ACHN (cell line): ENCODE measurements at regions not wholly inside any gene's neighbourhood (a gene's known extent, or its start where the extent isn't known, plus 50 kb on each side); places are given as distances from the start of the nearest gene placed in this dataset.

Experiments
- DNase-seq: peaks from one replicate; pipeline ENCODE4 v3.0.0-alpha.2; 2015
- in situ Hi-C: cut with HindIII; loops from 2 replicates; pipeline ENCODE4 v1.10.0; 2017; ENCODE audit warnings: low sequenced_read_pairs, low pct_ligation_motif_present, low pct_unique_long_range_greater_than_20kb

- no peak for DNase-seq
- in situ Hi-C loops, result no loop called here
These were observed 443.1 kb downstream of the TTLL7 start for GRCh38 chr1:83555871-83556270.

GRCh38 chr1:83554174-83554573, 444.8 kb downstream of the TTLL7 start:
- in situ Hi-C loops, result no loop called here
- DNase-seq, result no peak

GRCh38 chr1:83552820-83553219, 446.1 kb downstream of the TTLL7 start:
- no peak for DNase-seq
- in situ Hi-C loops, result no loop called here

GRCh38 chr1:83548311-83548710, 450.6 kb downstream of the TTLL7 start:
- in situ Hi-C loops, result no loop called here
- DNase-seq, result no peak

- in situ Hi-C loops, result no loop called here
- no peak for DNase-seq
These were observed 451.0 kb downstream of the TTLL7 start for GRCh38 chr1:83547901-83548300.

GRCh38 chr1:83546874-83547273, 452.1 kb downstream of the TTLL7 start:
- no peak for DNase-seq
- in situ Hi-C loops, result no loop called here

GRCh38 chr1:83545066-83545862, 453.7 kb downstream of the TTLL7 start:
- peak; percentile 2 for DNase-seq
- in situ Hi-C loops, result no loop called here

- in situ Hi-C loops, result no loop called here
- no peak for DNase-seq
These were observed 455.5 kb downstream of the TTLL7 start for GRCh38 chr1:83543222-83543973.

GRCh38 chr1:83531521-83532309, 467.2 kb downstream of the TTLL7 start:
- in situ Hi-C loops, result no loop called here
- DNase-seq, result no peak

GRCh38 chr1:83530506-83530905, 468.4 kb downstream of the TTLL7 start:
- in situ Hi-C loops, result no loop called here
- no peak for DNase-seq

- no peak for DNase-seq
- in situ Hi-C loops, result no loop called here
These were observed 470.9 kb downstream of the TTLL7 start for GRCh38 chr1:83527987-83528386.

GRCh38 chr1:83520797-83521196, 478.1 kb downstream of the TTLL7 start:
- in situ Hi-C loops, result no loop called here
- no peak for DNase-seq

- DNase-seq, result no peak
- in situ Hi-C loops, result no loop called here
These were observed 482.6 kb downstream of the TTLL7 start for GRCh38 chr1:83516369-83516768.

- DNase-seq, result no peak
- in situ Hi-C loops, result no loop called here
These were observed 483.3 kb downstream of the TTLL7 start for GRCh38 chr1:83515578-83516154.

- in situ Hi-C loops, result no loop called here
- DNase-seq, result no peak
These were observed 486.3 kb downstream of the TTLL7 start for GRCh38 chr1:83512373-83513193.

GRCh38 chr1:83511146-83511726, 487.7 kb downstream of the TTLL7 start:
- no peak for DNase-seq
- in situ Hi-C loops, result no loop called here

- in situ Hi-C loops, result no loop called here
- DNase-seq, result no peak
These were observed 489.6 kb downstream of the TTLL7 start for GRCh38 chr1:83509301-83509781.
